T-cell (primary cell): ENCODE measurements at regions not wholly inside any gene's neighbourhood (a gene's known extent, or its start where the extent isn't known, plus 50 kb on each side); places are given as distances from the start of the nearest gene placed in this dataset.
"Not testable (repeated sequence)": the region's sequence is repeated elsewhere in the genome, so short reads cannot be mapped to it uniquely, and the experiment has no call there.

Experiments used
- ATAC-seq, 4 experiments: fragments of 200-7000 bp in 3 of 4; fragments of 150-1000 bp in 1 of 4; cut with Tn5 transposase; replicated peaks in 1 of 4; 1 replicate in 3 of 4; 2 replicates in 1 of 4; pipeline ENCODE4 v1.10.0; 2021; ENCODE audit warnings: moderate library complexity in 3 of 4, mild to moderate bottlenecking in 2 of 4, moderate number of reproducible peaks in 1 of 4
- CTCF ChIA-PET, 2 donors: fragments of 300-600 bp; sonication (Branson Sonifier 250); formaldehyde crosslinking; loops; one replicate each; lab custom pipeline; 2022; ENCODE audit warnings: antibody characterized with exemption in 2 of 2; lab: Charles Lee
- POLR2A ChIA-PET, 2 donors: fragments of 300-600 bp; sonication (Branson Sonifier 250); formaldehyde crosslinking; loops; one replicate each; lab custom pipeline; 2022; ENCODE audit warnings: antibody characterized with exemption in 2 of 2; lab: Charles Lee
- DNase-seq, 35 experiments: peaks; one replicate each; pipeline versions ENCODE4 v3.0.0 to v3.0.0-alpha.2; 2013 to 2023
- H3K27ac ChIP-seq: one replicate; pipeline ENCODE4 v1.5.1; 2013; ENCODE audit warnings: low read length
- H3K27me3 ChIP-seq, 2 experiments: replicated peaks in 1 of 2; 1 replicate in 1 of 2; 2 replicates in 1 of 2; pipeline versions ENCODE4 v1.6.1 to v1.7.0; 2013; ENCODE audit warnings: low read length in 1 of 2, mixed read lengths in 1 of 2; ENCODE audit not compliant: control insufficient read depth in 2 of 2, insufficient read depth in 2 of 2; ENCODE audit errors: extremely low read depth in 1 of 2
- H3K36me3 ChIP-seq, 2 donors: 1 replicate in 1 of 2; 2 replicates in 1 of 2; pipeline versions ENCODE4 v1.6.1 to v1.7.0; 2013; ENCODE audit warnings: low read length in 1 of 2; ENCODE audit not compliant: control insufficient read depth in 2 of 2, insufficient read depth in 1 of 2; ENCODE audit errors: extremely low read depth in 1 of 2
- H3K4me1 ChIP-seq, 2 experiments: 1 replicate in 1 of 2; 2 replicates in 1 of 2; pipeline versions ENCODE4 v1.6.1 to v1.7.0; 2013; ENCODE audit warnings: low read length in 2 of 2, mixed read lengths in 1 of 2; ENCODE audit not compliant: insufficient read depth in 2 of 2, control insufficient read depth in 1 of 2; ENCODE audit errors: extremely low read depth in 1 of 2
- H3K4me3 ChIP-seq, 2 donors: 1 replicate in 1 of 2; 2 replicates in 1 of 2; pipeline versions ENCODE4 v1.5.1 to v1.7.0; 2013; ENCODE audit warnings: mild to moderate bottlenecking in 2 of 2, low read length in 1 of 2, moderate library complexity in 1 of 2; ENCODE audit not compliant: control insufficient read depth in 1 of 2; ENCODE audit errors: extremely low read depth in 1 of 2
- H3K9me3 ChIP-seq: 2 replicates; pipeline ENCODE4 v1.7.0; 2013
- H3K27ac Mint-ChIP-seq, 2 donors: one replicate each; pipeline ENCODE4 v1.8.0; 2020 to 2021; ENCODE audit warnings: mild to moderate bottlenecking in 2 of 2, mixed read lengths in 2 of 2
- H3K27me3 Mint-ChIP-seq, 2 donors: one replicate each; pipeline ENCODE4 v1.8.0; 2021 to 2022; ENCODE audit warnings: mixed read lengths in 2 of 2
- H3K36me3 Mint-ChIP-seq: one replicate; pipeline ENCODE4 v1.8.0; 2021; ENCODE audit warnings: mixed read lengths
- H3K4me1 Mint-ChIP-seq, 3 donors: one replicate each; pipeline ENCODE4 v1.8.0; 2020 to 2022; ENCODE audit warnings: mixed read lengths in 3 of 3, mild to moderate bottlenecking in 1 of 3
- H3K4me3 Mint-ChIP-seq, 3 donors: one replicate each; pipeline ENCODE4 v1.8.0; 2020 to 2022; ENCODE audit warnings: mild to moderate bottlenecking in 3 of 3, mixed read lengths in 3 of 3, moderate library complexity in 3 of 3
- H3K9me3 Mint-ChIP-seq, 3 donors: one replicate each; pipeline ENCODE4 v1.8.0; 2020 to 2022; ENCODE audit warnings: mixed read lengths in 3 of 3
- WGBS: methylation state at CpG from one replicate; pipeline ENCODE4 v1.1.5; 2013; ENCODE audit warnings: missing lambda C conversion rate; ENCODE audit not compliant: insufficient coverage; 5-methylcytosine and 5-hydroxymethylcytosine counted together

GRCh38 chr5:68027519-68027918, 188.0 kb upstream of the PIK3R1 start:
- no peak overlapping the region for H3K4me3 Mint-ChIP-seq
- no peaks in the 10 kb centered on the region for H3K27me3 ChIP-seq
- DNase-seq: no peak
- no peak overlapping the region for H3K4me3 ChIP-seq
- ATAC-seq: no peak
- no peak overlapping the region for H3K27ac Mint-ChIP-seq
- no peaks in the 10 kb centered on the region for H3K36me3 ChIP-seq
- ChIA-PET POLR2A (no interaction called here), CTCF (interaction anchor here in 1 of 2 donors (0.6 kb wide), 1 partner anchor 55 kb away, joined by 4 read pairs; no protein-coding TSS in a partner anchor)
- H3K36me3 Mint-ChIP-seq: no peaks in the 10 kb centered on the region
- WGBS: 37% methylated on average over 2 of the region's 4 CpGs
- peaks cover 0 to 4% of the 10 kb centered on the region in 2 donors for H3K27me3 Mint-ChIP-seq
- no peaks in the 10 kb centered on the region for H3K4me1 ChIP-seq
- no peak overlapping the region for H3K27ac ChIP-seq
- H3K9me3 Mint-ChIP-seq: peaks cover 0 to 3% (median 3%) of the 10 kb centered on the region in 3 donors
- no peaks in the 10 kb centered on the region for H3K4me1 Mint-ChIP-seq
- H3K9me3 ChIP-seq: no peaks in the 10 kb centered on the region

- Mint-ChIP-seq H3K4me3 (no peak overlapping the region), H3K4me1 (no peaks in the 10 kb centered on the region), H3K9me3 (peaks cover 0 to 3% (median 3%) of the 10 kb centered on the region in 3 donors), H3K36me3 (no peaks in the 10 kb centered on the region), H3K27ac (no peak overlapping the region), H3K27me3 (peaks cover 0 to 4% of the 10 kb centered on the region in 2 donors)
- H3K27ac ChIP-seq: no peak overlapping the region
- no peaks in the 10 kb centered on the region for H3K36me3 ChIP-seq
- no CpG with 5 or more reads among the region's 1 CpG for WGBS
- ChIA-PET POLR2A (interaction anchor here in 1 of 2 donors (0.5 kb wide), 1 partner anchor 953 kb away, joined by 3 read pairs; no protein-coding TSS in a partner anchor), CTCF (no interaction called here)
- no peak overlapping the region for H3K4me3 ChIP-seq
- H3K4me1 ChIP-seq: no peaks in the 10 kb centered on the region
- ATAC-seq (no peak), DNase-seq (no peak)
- no peaks in the 10 kb centered on the region for H3K9me3 ChIP-seq
- no peaks in the 10 kb centered on the region for H3K27me3 ChIP-seq
Measured at GRCh38 chr5:68026092-68026885, 189.3 kb upstream of the PIK3R1 start.

- no peak overlapping the region for H3K4me3 Mint-ChIP-seq
- no peaks in the 10 kb centered on the region for H3K4me1 Mint-ChIP-seq
- Histone ChIP-seq H3K4me1 (no peaks in the 10 kb centered on the region), H3K36me3 (no peaks in the 10 kb centered on the region), H3K27ac (no peak overlapping the region), H3K9me3 (no peaks in the 10 kb centered on the region), H3K4me3 (no peak overlapping the region), H3K27me3 (no peaks in the 10 kb centered on the region)
- peaks cover 0 to 3% (median 0%) of the 10 kb centered on the region in 3 donors for H3K9me3 Mint-ChIP-seq
- no peak for ATAC-seq
- H3K27me3 Mint-ChIP-seq: peaks cover 0 to 2% of the 10 kb centered on the region in 2 donors
- no peaks in the 10 kb centered on the region for H3K36me3 Mint-ChIP-seq
- DNase-seq: no peak
- ChIA-PET POLR2A (no interaction called here), CTCF (interaction anchor here in 1 of 2 donors (0.5 kb wide), 1 partner anchor 245 kb away, joined by 3 read pairs; no protein-coding TSS in a partner anchor)
- H3K27ac Mint-ChIP-seq: no peak overlapping the region
Measured at GRCh38 chr5:68024426-68024825, 191.1 kb upstream of the PIK3R1 start.

GRCh38 chr5:68021916-68022315, 193.6 kb upstream of the PIK3R1 start:
- peaks cover 0 to 3% (median 0%) of the 10 kb centered on the region in 3 donors for H3K9me3 Mint-ChIP-seq
- H3K27ac Mint-ChIP-seq: no peak overlapping the region
- CTCF ChIA-PET: no interaction called here
- Histone ChIP-seq H3K27ac (no peak overlapping the region), H3K27me3 (no peaks in the 10 kb centered on the region), H3K4me1 (no peaks in the 10 kb centered on the region), H3K9me3 (no peaks in the 10 kb centered on the region), H3K4me3 (no peak overlapping the region), H3K36me3 (no peaks in the 10 kb centered on the region)
- WGBS: no CpG with 5 or more reads among the region's 4 CpGs
- H3K27me3 Mint-ChIP-seq: peaks cover 0 to 2% of the 10 kb centered on the region in 2 donors
- no peaks in the 10 kb centered on the region for H3K4me1 Mint-ChIP-seq
- ATAC-seq (no peak), DNase-seq (no peak)
- POLR2A ChIA-PET: no interaction called here
- no peak overlapping the region for H3K4me3 Mint-ChIP-seq
- H3K36me3 Mint-ChIP-seq: no peaks in the 10 kb centered on the region

GRCh38 chr5:68021227-68021626, 194.3 kb upstream of the PIK3R1 start:
- Mint-ChIP-seq H3K9me3 (peaks cover 0 to 3% (median 0%) of the 10 kb centered on the region in 3 donors), H3K27ac (no peak overlapping the region), H3K4me3 (no peak overlapping the region), H3K4me1 (no peaks in the 10 kb centered on the region), H3K27me3 (peaks cover 0 to 2% of the 10 kb centered on the region in 2 donors), H3K36me3 (no peaks in the 10 kb centered on the region)
- CTCF ChIA-PET: no interaction called here
- H3K4me3 ChIP-seq: no peak overlapping the region
- H3K36me3 ChIP-seq: no peaks in the 10 kb centered on the region
- POLR2A ChIA-PET: no interaction called here
- H3K4me1 ChIP-seq: no peaks in the 10 kb centered on the region
- no peaks in the 10 kb centered on the region for H3K9me3 ChIP-seq
- H3K27me3 ChIP-seq: no peaks in the 10 kb centered on the region
- no CpG with 5 or more reads among the region's 2 CpGs for WGBS
- no peak overlapping the region for H3K27ac ChIP-seq
- ATAC-seq: no peak
- no peak for DNase-seq

GRCh38 chr5:68020461-68020969, 195.0 kb upstream of the PIK3R1 start:
- ATAC-seq, H3K4me1 Mint-ChIP-seq, H3K36me3 ChIP-seq, H3K9me3 ChIP-seq, CTCF ChIA-PET, H3K27me3 ChIP-seq, DNase-seq, H3K4me3 Mint-ChIP-seq, H3K4me1 ChIP-seq, POLR2A ChIA-PET, H3K9me3 Mint-ChIP-seq, H3K27ac ChIP-seq, H3K27ac Mint-ChIP-seq, H3K4me3 ChIP-seq, H3K27me3 Mint-ChIP-seq, H3K36me3 Mint-ChIP-seq: not testable (repeated sequence)
- WGBS: 98% methylated on average over 17 of the region's 41 CpGs
